H1 (cell line): ENCODE measurements at regions not wholly inside any gene's neighbourhood (a gene's known extent, or its start where the extent isn't known, plus 50 kb on each side); places are given as distances from the start of the nearest gene placed in this dataset.

ENCODE experiments used
- CTCF ChIA-PET: fragments of 300-600 bp; sonication (Branson Sonifier 250); formaldehyde crosslinking; loops from one replicate; lab custom pipeline; 2021; ENCODE audit not compliant: partially characterized antibody; lab: Charles Lee
- POLR2A ChIA-PET: fragments of 300-600 bp; sonication (Branson Sonifier 250); formaldehyde crosslinking; loops from one replicate; lab custom pipeline; 2021; ENCODE audit warnings: inconsistent platforms; ENCODE audit not compliant: partially characterized antibody; lab: Charles Lee
- DNase-seq, 2 experiments: peaks; one replicate each; pipeline versions ENCODE4 v3.0.0 to v3.0.0-alpha.2; 2010 to 2022; ENCODE audit warnings: low spot score in 2 of 2, low read depth in 1 of 2, mixed read lengths in 1 of 2
- FAIRE-seq: peaks from 2 replicates; lab custom pipeline; 2011; peaks lifted over from hg19 to GRCh38; lab: Jason Lieb, UNC
- H2AFZ ChIP-seq: 2 replicates; pipeline ENCODE4 v1.8.1; 2012; ENCODE audit warnings: low read length, inconsistent platforms
- H2AK5ac ChIP-seq: 2 replicates; pipeline ENCODE4 v1.6.1; 2013; ENCODE audit warnings: low read depth, low read length
- H2BK120ac ChIP-seq: replicated peaks from 2 replicates; pipeline ENCODE3; 2013; ENCODE audit warnings: low read depth, low read length, inconsistent platforms
- H2BK12ac ChIP-seq: 2 replicates; pipeline ENCODE4 v1.6.1; 2013; ENCODE audit warnings: low read depth, low read length
- H2BK15ac ChIP-seq: 2 replicates; pipeline ENCODE4 v1.6.1; 2013; ENCODE audit warnings: low read length
- H2BK20ac ChIP-seq: 2 replicates; pipeline ENCODE4 v1.6.1; 2013; ENCODE audit warnings: low read length
- H2BK5ac ChIP-seq: 2 replicates; pipeline ENCODE4 v1.6.1; 2013; ENCODE audit warnings: low read depth, low read length
- H3K14ac ChIP-seq: 2 replicates; pipeline ENCODE4 v1.6.1; 2013; ENCODE audit warnings: inconsistent platforms; ENCODE audit not compliant: insufficient read length
- H3K18ac ChIP-seq: 2 replicates; pipeline ENCODE4 v1.6.1; 2013; ENCODE audit warnings: low read length; ENCODE audit errors: extremely low read depth
- H3K23ac ChIP-seq: 2 replicates; pipeline ENCODE4 v1.6.1; 2013; ENCODE audit warnings: inconsistent platforms; ENCODE audit not compliant: insufficient read length
- H3K23me2 ChIP-seq: 2 replicates; pipeline ENCODE4 v1.6.1; 2013; ENCODE audit warnings: low read depth, low read length
- H3K27ac ChIP-seq: 2 replicates; pipeline ENCODE4 v1.6.1; 2011; ENCODE audit warnings: low read depth, low read length, inconsistent platforms
- H3K27me3 ChIP-seq, 4 experiments: replicated peaks in 1 of 4; 1 replicate in 1 of 4; 2 replicates in 3 of 4; pipeline versions ENCODE4 v1.6.1 to v1.8.1; 2011 to 2013; ENCODE audit warnings: low read length in 3 of 4, mild to moderate bottlenecking in 3 of 4, inconsistent platforms in 2 of 4, mixed read lengths in 2 of 4, moderate library complexity in 1 of 4; ENCODE audit not compliant: control insufficient read depth in 3 of 4, insufficient read depth in 3 of 4; ENCODE audit errors: extremely low read depth in 1 of 4
- H3K36me3 ChIP-seq, 4 experiments: 2 replicates each; pipeline versions ENCODE4 v1.6.1 to v1.8.1; 2011 to 2013; ENCODE audit warnings: mild to moderate bottlenecking in 4 of 4, low read length in 3 of 4, moderate library complexity in 2 of 4, control low read depth in 1 of 4, inconsistent platforms in 1 of 4; ENCODE audit not compliant: insufficient read depth in 4 of 4, control insufficient read depth in 2 of 4
- H3K4ac ChIP-seq: replicated peaks from 2 replicates; pipeline ENCODE3; 2013; ENCODE audit warnings: low read length, low read depth, mixed read lengths, inconsistent platforms; ENCODE audit not compliant: insufficient read length
- H3K4me1 ChIP-seq, 4 experiments: replicated peaks in 1 of 4; 1 replicate in 1 of 4; 2 replicates in 3 of 4; pipeline versions ENCODE4 v1.6.1 to v1.8.1; 2011 to 2013; ENCODE audit warnings: low read length in 3 of 4, inconsistent platforms in 2 of 4, mixed read lengths in 1 of 4; ENCODE audit not compliant: insufficient read depth in 4 of 4, control insufficient read depth in 3 of 4
- H3K4me2 ChIP-seq, 2 experiments: 2 replicates each; pipeline versions ENCODE4 v1.6.1 to v1.8.1; 2011 to 2013; ENCODE audit warnings: low read depth in 2 of 2, low read length in 2 of 2, control low read depth in 1 of 2, inconsistent platforms in 1 of 2, mild to moderate bottlenecking in 1 of 2; ENCODE audit not compliant: insufficient read depth in 1 of 2
- H3K4me3 ChIP-seq, 4 experiments: fragments of 200-600, 300-600 bp in 1 of 4; sonication (generic), shearing (Covaris generic), sonication (Bioruptor Twin) in 1 of 4; 2 replicates each; pipeline versions ENCODE4 v1.5.1 to v1.8.1; 2011 to 2016; ENCODE audit warnings: low read length in 4 of 4, low read depth in 3 of 4, control low read depth in 2 of 4, inconsistent platforms in 2 of 4, mild to moderate bottlenecking in 2 of 4, mixed read lengths in 1 of 4, moderate library complexity in 1 of 4; ENCODE audit not compliant: insufficient read depth in 2 of 4; ENCODE audit errors: extremely low read depth in 1 of 4
- H3K56ac ChIP-seq: replicated peaks from 2 replicates; pipeline ENCODE3; 2013; ENCODE audit warnings: low read depth, mild to moderate bottlenecking, mixed read lengths, low read length, inconsistent platforms; ENCODE audit not compliant: insufficient read length
- H3K79me1 ChIP-seq: 2 replicates; pipeline ENCODE4 v1.6.1; 2013; ENCODE audit warnings: low read depth, low read length, control low read depth
- H3K79me2 ChIP-seq, 2 experiments: 2 replicates each; pipeline versions ENCODE4 v1.6.1 to v1.8.1; 2012 to 2013; ENCODE audit warnings: low read length in 2 of 2, mild to moderate bottlenecking in 2 of 2, inconsistent platforms in 1 of 2; ENCODE audit not compliant: insufficient read depth in 2 of 2, control insufficient read depth in 1 of 2
- H3K9ac ChIP-seq, 4 experiments: replicated peaks in 1 of 4; 1 replicate in 1 of 4; 2 replicates in 3 of 4; pipeline versions ENCODE4 v1.6.1 to v1.8.1; 2011 to 2013; ENCODE audit warnings: low read depth in 3 of 4, low read length in 3 of 4, control low read depth in 2 of 4, mild to moderate bottlenecking in 2 of 4, moderate library complexity in 2 of 4, inconsistent platforms in 1 of 4; ENCODE audit errors: extremely low read depth in 1 of 4
- H3K9me3 ChIP-seq, 2 experiments: 2 replicates each; pipeline versions ENCODE4 v1.6.1 to v1.8.1; 2012 to 2013; ENCODE audit warnings: mild to moderate bottlenecking in 2 of 2, moderate library complexity in 2 of 2, control low read depth in 1 of 2, inconsistent platforms in 1 of 2, low read depth in 1 of 2, low read length in 1 of 2, mixed read lengths in 1 of 2; ENCODE audit not compliant: insufficient read depth in 2 of 2
- H4K20me1 ChIP-seq, 2 experiments: replicated peaks in 1 of 2; 2 replicates each; pipeline versions ENCODE3 to v1.8.1; 2011 to 2013; ENCODE audit warnings: inconsistent platforms in 2 of 2, low read length in 2 of 2, mild to moderate bottlenecking in 1 of 2; ENCODE audit not compliant: insufficient read depth in 2 of 2, control insufficient read depth in 1 of 2
- H4K5ac ChIP-seq: 2 replicates; pipeline ENCODE4 v1.6.1; 2013; ENCODE audit warnings: low read length, low read depth, mixed read lengths, inconsistent platforms; ENCODE audit not compliant: insufficient read length
- H4K8ac ChIP-seq: 2 replicates; pipeline ENCODE4 v1.8.0; 2013; ENCODE audit warnings: mild to moderate bottlenecking, moderate library complexity, low read length, inconsistent platforms; ENCODE audit not compliant: insufficient read depth; ENCODE audit errors: extremely low read depth
- H4K91ac ChIP-seq: replicated peaks from 2 replicates; pipeline ENCODE3; 2013; ENCODE audit warnings: low read length, mixed read lengths, inconsistent platforms; ENCODE audit not compliant: insufficient read length
- CEBPB ChIP-seq: IDR thresholded peaks from 2 replicates; pipeline ENCODE4 v1.6.1; 2012; ENCODE audit warnings: low read depth, low read length
- CHD2 ChIP-seq: IDR thresholded peaks from 2 replicates; pipeline ENCODE4 v1.6.1; 2012; ENCODE audit warnings: low read length, improper control_type of control experiment
- FOSL1 ChIP-seq: IDR thresholded peaks from 2 replicates; pipeline ENCODE4 v1.6.1; 2011; ENCODE audit warnings: mild to moderate bottlenecking, low read depth, low read length, moderate library complexity; ENCODE audit not compliant: insufficient read depth
- HDAC2 ChIP-seq, 2 experiments: fragments of 300-600 bp in 1 of 2; sonication (generic) in 1 of 2; IDR thresholded peaks; 2 replicates each; pipeline ENCODE4 v1.6.1; 2011 to 2012; ENCODE audit warnings: low read depth in 2 of 2, low read length in 2 of 2, mild to moderate bottlenecking in 2 of 2, moderate library complexity in 2 of 2, borderline replicate concordance in 1 of 2, inconsistent platforms in 1 of 2
- KDM5A ChIP-seq: fragments of 200-600 bp; IDR thresholded peaks from 2 replicates; pipeline ENCODE4 v1.7.1; 2012; ENCODE audit warnings: mild to moderate bottlenecking, low read length, inconsistent platforms, mixed read lengths
- MAX ChIP-seq: IDR thresholded peaks from 2 replicates; pipeline ENCODE4 v1.6.1; 2012; ENCODE audit warnings: inconsistent platforms
- NRF1 ChIP-seq: IDR thresholded peaks from 2 replicates; pipeline ENCODE4 v1.6.1; 2011; ENCODE audit warnings: mild to moderate bottlenecking, low read depth, low read length, improper control_type of control experiment
- POLR2A ChIP-seq, 2 experiments: IDR thresholded peaks; 1 replicate in 1 of 2; 2 replicates in 1 of 2; pipeline ENCODE4 v1.6.1; 2011; ENCODE audit warnings: low read depth in 2 of 2, low read length in 2 of 2, mild to moderate bottlenecking in 2 of 2; ENCODE audit errors: control extremely low read depth in 1 of 2
- POU5F1 ChIP-seq: IDR thresholded peaks from 2 replicates; pipeline ENCODE4 v1.6.1; 2011; ENCODE audit warnings: low read depth, mild to moderate bottlenecking, low read length, moderate library complexity
- RBBP5 ChIP-seq: IDR thresholded peaks from 2 replicates; pipeline ENCODE4 v1.7.1; 2012; ENCODE audit warnings: low read depth, mild to moderate bottlenecking, inconsistent platforms, low read length, moderate library complexity, borderline replicate concordance
- RFX5 ChIP-seq: IDR thresholded peaks from 2 replicates; pipeline ENCODE4 v1.6.1; 2011; ENCODE audit warnings: low read depth, low read length, improper control_type of control experiment, borderline replicate concordance
- SP1 ChIP-seq: IDR thresholded peaks from 2 replicates; pipeline ENCODE4 v1.6.1; 2011; ENCODE audit warnings: low read depth, low read length
- TAF1 ChIP-seq: IDR thresholded peaks from 2 replicates; pipeline ENCODE4 v1.6.1; 2011; ENCODE audit warnings: mild to moderate bottlenecking, low read depth, low read length
- TAF7 ChIP-seq: optimal IDR thresholded peaks from 2 replicates; pipeline ENCODE3; 2011; ENCODE audit warnings: low read depth, mild to moderate bottlenecking, inconsistent platforms, low read length, moderate library complexity, borderline replicate concordance
- TEAD4 ChIP-seq: IDR thresholded peaks from 2 replicates; pipeline ENCODE4 v1.6.1; 2012; ENCODE audit warnings: low read depth, low read length, inconsistent platforms, mixed read lengths
- WGBS, 2 experiments: shearing (Covaris generic) in 1 of 2; methylation state at CpG; one replicate each; pipeline versions ENCODE4 v1.1.6 to v1.1.7; 2013 to 2015; ENCODE audit warnings: low lambda C conversion rate in 2 of 2, mixed read lengths in 2 of 2, inconsistent platforms in 1 of 2, low coverage in 1 of 2, missing lambda C conversion rate in 1 of 2; ENCODE audit not compliant: insufficient replicate concordance in 2 of 2, insufficient coverage in 1 of 2, insufficient read length in 1 of 2; ENCODE audit errors: extremely low coverage in 1 of 2, missing lambda C conversion rate in 1 of 2; 5-methylcytosine and 5-hydroxymethylcytosine counted together

GRCh38 chr10:78202386-78202785, 168.7 kb downstream of the RPS24 start:
- H2BK120ac ChIP-seq: no peak overlapping the region
- TF ChIP-seq KDM5A: no peak
- no peak for TF ChIP-seq CEBPB
- no peak for TF ChIP-seq SP1
- no peak for TF ChIP-seq POU5F1
- no peak for TF ChIP-seq NRF1
- no peak for TF ChIP-seq TAF1
- no peak for TF ChIP-seq CHD2
- no peak for TF ChIP-seq TEAD4
- no peak for TF ChIP-seq RFX5
- no peak for TF ChIP-seq FOSL1
- no peak for TF ChIP-seq POLR2A (IDR thresholded peaks at IDR 0.05; ENCODE audit: control extremely low read depth in 1 of 2, low read depth in 2 of 2, low read length in 2 of 2)
- TF ChIP-seq MAX: no peak
- no peak for TF ChIP-seq RBBP5
- TF ChIP-seq HDAC2 (IDR thresholded peaks at IDR 0.05; ENCODE audit: borderline replicate concordance in 1 of 2, low read depth in 2 of 2, low read length in 2 of 2): no peak
- no peak for TF ChIP-seq TAF7

More at GRCh38 chr10:78202386-78202785, 168.7 kb downstream of the RPS24 start:
- H3K4me3 ChIP-seq: no peak overlapping the region
- no peak overlapping the region for H3K9ac ChIP-seq
- no peaks in the 10 kb centered on the region for H3K79me2 ChIP-seq
- H2AK5ac ChIP-seq: no peak overlapping the region
- no peaks in the 10 kb centered on the region for H3K36me3 ChIP-seq
- H2BK15ac ChIP-seq: no peak overlapping the region
- ChIA-PET CTCF (interaction anchor here (1.2 to 2.7 kb wide), 3 partner anchors 10 to 155 kb away, joined by 3 to 12 read pairs (median 6); no protein-coding TSS in a partner anchor), POLR2A (no interaction called here)
- H4K8ac ChIP-seq: no peak overlapping the region
- H2BK12ac ChIP-seq: no peak overlapping the region
- WGBS, 2 experiments: 79% methylated on average over 4 of the region's 4 CpGs; no CpG with 5 or more reads in 1 of the 2 experiments
- no peaks in the 10 kb centered on the region; a peak in 1 of 7 replicates for H3K27me3 ChIP-seq
- no peak overlapping the region for H3K23ac ChIP-seq
- no peaks in the 10 kb centered on the region for H3K9me3 ChIP-seq
- no peaks in the 10 kb centered on the region for H3K4me1 ChIP-seq
- no peak overlapping the region for H4K91ac ChIP-seq
- no peak overlapping the region for H2BK5ac ChIP-seq
- H3K4ac ChIP-seq: no peak overlapping the region
- H4K20me1 ChIP-seq: no peaks in the 10 kb centered on the region
- no peak overlapping the region for H2AFZ ChIP-seq
- H2BK20ac ChIP-seq: no peak overlapping the region
- DNase-seq (no peak), FAIRE-seq (no peak)
- H3K23me2 ChIP-seq: peaks cover 1% of the 10 kb centered on the region; the same call in 1 of the 2 replicates
- H3K27ac ChIP-seq: no peak overlapping the region
- no peak overlapping the region for H3K4me2 ChIP-seq
- no peak overlapping the region for H3K14ac ChIP-seq
- H4K5ac ChIP-seq: no peak overlapping the region
- no peaks in the 10 kb centered on the region for H3K79me1 ChIP-seq
- no peak overlapping the region for H3K18ac ChIP-seq
- H3K56ac ChIP-seq: no peak overlapping the region
